DOHH2 (cell line): ENCODE measurements at regions not wholly inside any gene's neighbourhood (a gene's known extent, or its start where the extent isn't known, plus 50 kb on each side); places are given as distances from the start of the nearest gene placed in this dataset.

Experiments
- H3F3A ChIP-seq: fragments of 200-600 bp; sonication (generic), shearing (Covaris generic); 2 replicates; pipeline ENCODE4 v1.6.0; 2016; ENCODE audit warnings: antibody characterized with exemption, mild to moderate bottlenecking; ENCODE audit not compliant: control insufficient read depth, insufficient read depth
- H3K27ac ChIP-seq: fragments of 200-600 bp; sonication (generic); 2 replicates; pipeline ENCODE4 v1.5.1; 2014; ENCODE audit warnings: low read depth, mild to moderate bottlenecking, low read length, moderate library complexity
- H3K27me3 ChIP-seq: fragments of 200-600 bp; sonication (generic); 2 replicates; pipeline ENCODE4 v1.6.1; 2014; ENCODE audit warnings: mild to moderate bottlenecking, low read length, mixed read lengths; ENCODE audit not compliant: control insufficient read depth
- H3K36me3 ChIP-seq: fragments of 200-600 bp; sonication (generic); 2 replicates; pipeline ENCODE4 v1.6.1; 2014; ENCODE audit warnings: mild to moderate bottlenecking, low read length, moderate library complexity, mixed read lengths; ENCODE audit not compliant: control insufficient read depth
- H3K4me1 ChIP-seq: fragments of 200-600 bp; sonication (generic); 2 replicates; pipeline ENCODE4 v1.6.1; 2014; ENCODE audit warnings: mild to moderate bottlenecking, low read length, mixed read lengths; ENCODE audit not compliant: control insufficient read depth
- H3K4me2 ChIP-seq: fragments of 200-600 bp; sonication (generic); 2 replicates; pipeline ENCODE4 v1.6.0; 2014; ENCODE audit warnings: mild to moderate bottlenecking, low read length, moderate library complexity
- H3K4me3 ChIP-seq: fragments of 200-600 bp; sonication (generic); 2 replicates; pipeline ENCODE4 v1.5.1; 2014; ENCODE audit warnings: mild to moderate bottlenecking, low read length, mixed read lengths
- H3K79me2 ChIP-seq: fragments of 200-600 bp; sonication (generic); 2 replicates; pipeline ENCODE4 v1.6.1; 2014; ENCODE audit warnings: mild to moderate bottlenecking, low read length, mixed read lengths; ENCODE audit not compliant: control insufficient read depth
- H3K9me2 ChIP-seq: fragments of 200-600 bp; sonication (generic); replicated peaks from 2 replicates; pipeline ENCODE4 v1.6.1; 2014; ENCODE audit warnings: mild to moderate bottlenecking, low read length, mixed read lengths; ENCODE audit not compliant: control insufficient read depth
- H3K9me3 ChIP-seq: fragments of 200-600 bp; sonication (generic); 2 replicates; pipeline ENCODE4 v1.6.1; 2014; ENCODE audit warnings: antibody characterized with exemption, low read length, mixed read lengths; ENCODE audit not compliant: control insufficient read depth, insufficient read depth
- H4K20me1 ChIP-seq: fragments of 200-600 bp; sonication (generic); 2 replicates; pipeline ENCODE4 v1.6.0; 2014; ENCODE audit warnings: low read depth, mild to moderate bottlenecking, antibody characterized with exemption, low read length, moderate library complexity; ENCODE audit not compliant: control insufficient read depth, insufficient read depth
- CTCF ChIP-seq: fragments of 200-600 bp; sonication (generic); IDR thresholded peaks from one replicate; pipeline ENCODE4 v1.5.1; 2014; ENCODE audit warnings: antibody characterized with exemption, mild to moderate bottlenecking, low read depth, low read length; ENCODE audit not compliant: poor library complexity, severe bottlenecking
- EZH2phosphoT487 ChIP-seq: fragments of 200-600 bp; sonication (generic); IDR thresholded peaks from 2 replicates; pipeline ENCODE4 v1.6.1; 2017; ENCODE audit warnings: borderline replicate concordance, mild to moderate bottlenecking, antibody characterized with exemption, low read length, moderate library complexity, mixed read lengths

- Histone ChIP-seq H3K4me2 (no peak overlapping the region), H3K27ac (no peak overlapping the region), H3K9me3 (no peaks in the 10 kb centered on the region), H3K36me3 (no peaks in the 10 kb centered on the region), H4K20me1 (no peaks in the 10 kb centered on the region), H3K4me3 (no peak overlapping the region), H3K27me3 (no peaks in the 10 kb centered on the region), H3K9me2 (no peaks in the 10 kb centered on the region), H3F3A (no peaks in the 10 kb centered on the region), H3K4me1 (no peaks in the 10 kb centered on the region), H3K79me2 (no peaks in the 10 kb centered on the region)
- TF ChIP-seq EZH2phosphoT487 (no peak), CTCF (no peak)
Observed at GRCh38 chr5:38751103-38751502, 94.7 kb upstream of the OSMR start.

- Histone ChIP-seq H3K9me3 (no peaks in the 10 kb centered on the region), H3K4me1 (no peaks in the 10 kb centered on the region), H3K4me2 (no peak overlapping the region), H3K27me3 (no peaks in the 10 kb centered on the region), H3K79me2 (no peaks in the 10 kb centered on the region), H4K20me1 (no peaks in the 10 kb centered on the region), H3K36me3 (no peaks in the 10 kb centered on the region), H3K4me3 (no peak overlapping the region), H3F3A (no peaks in the 10 kb centered on the region), H3K9me2 (no peaks in the 10 kb centered on the region), H3K27ac (no peak overlapping the region)
- TF ChIP-seq EZH2phosphoT487: no peak
Observed at GRCh38 chr5:38752012-38752536, 93.7 kb upstream of the OSMR start.

GRCh38 chr5:38752622-38753021, 93.2 kb upstream of the OSMR start:
- no peaks in the 10 kb centered on the region for H3K4me1 ChIP-seq
- H3K36me3 ChIP-seq: no peaks in the 10 kb centered on the region
- no peak overlapping the region for H3K27ac ChIP-seq
- TF ChIP-seq CTCF: no peak
- TF ChIP-seq EZH2phosphoT487: no peak
- no peaks in the 10 kb centered on the region for H3K27me3 ChIP-seq
- no peak overlapping the region for H3K4me3 ChIP-seq
- H3K79me2 ChIP-seq: no peaks in the 10 kb centered on the region
- no peak overlapping the region for H3K4me2 ChIP-seq
- H3F3A ChIP-seq: no peaks in the 10 kb centered on the region
- H4K20me1 ChIP-seq: no peaks in the 10 kb centered on the region
- H3K9me2 ChIP-seq: no peaks in the 10 kb centered on the region
- H3K9me3 ChIP-seq: no peaks in the 10 kb centered on the region

- no peak overlapping the region for H3K27ac ChIP-seq
- no peaks in the 10 kb centered on the region for H3K27me3 ChIP-seq
- no peaks in the 10 kb centered on the region for H3K9me2 ChIP-seq
- no peaks in the 10 kb centered on the region for H4K20me1 ChIP-seq
- no peaks in the 10 kb centered on the region for H3K4me1 ChIP-seq
- H3K79me2 ChIP-seq: no peaks in the 10 kb centered on the region
- H3K9me3 ChIP-seq: no peaks in the 10 kb centered on the region
- H3K4me3 ChIP-seq: no peak overlapping the region
- TF ChIP-seq CTCF: no peak
- TF ChIP-seq EZH2phosphoT487: no peak
- H3K36me3 ChIP-seq: no peaks in the 10 kb centered on the region
- H3K4me2 ChIP-seq: no peak overlapping the region
- H3F3A ChIP-seq: no peaks in the 10 kb centered on the region
Observed at GRCh38 chr5:38753141-38753540, 92.7 kb upstream of the OSMR start.
